GM23338 (cell line): ENCODE measurements at regions not wholly inside any gene's neighbourhood (a gene's known extent, or its start where the extent isn't known, plus 50 kb on each side); places are given as distances from the start of the nearest gene placed in this dataset.

Experiments
- ATAC-seq: fragments of 200-7000 bp; cut with Tn5 transposase; 3 replicates; pipeline ENCODE4 v1.9.1; 2020
- DNase-seq: peaks from one replicate; pipeline ENCODE4 v3.0.0-alpha.2; 2015; ENCODE audit warnings: low spot score
- H2AFZ ChIP-seq: fragments of 200-600 bp; sonication (generic); 2 replicates; pipeline ENCODE4 v1.8.0; 2016; ENCODE audit warnings: antibody characterized with exemption, mild to moderate bottlenecking, moderate library complexity
- H3F3A ChIP-seq: fragments of 200-600 bp; sonication (generic); replicated peaks from 2 replicates; pipeline ENCODE4 v1.8.0; 2017; ENCODE audit warnings: antibody characterized with exemption, mixed run types, low read depth
- H3K27ac ChIP-seq: fragments of 200-600 bp; sonication (generic); 2 replicates; pipeline ENCODE4 v1.6.1; 2016; ENCODE audit warnings: low read depth
- H3K27me3 ChIP-seq: fragments of 200-600 bp; sonication (generic); 2 replicates; pipeline ENCODE4 v1.8.0; 2016; ENCODE audit warnings: mild to moderate bottlenecking, mixed run types, moderate library complexity; ENCODE audit not compliant: insufficient read depth
- H3K36me3 ChIP-seq: fragments of 200-600 bp; sonication (generic); 2 replicates; pipeline ENCODE4 v1.8.0; 2016; ENCODE audit warnings: mild to moderate bottlenecking; ENCODE audit not compliant: insufficient read depth
- H3K4me1 ChIP-seq: fragments of 200-600 bp; sonication (generic); 2 replicates; pipeline ENCODE4 v1.8.0; 2016; ENCODE audit warnings: mild to moderate bottlenecking, moderate library complexity; ENCODE audit not compliant: insufficient read depth
- H3K4me2 ChIP-seq: fragments of 200-600 bp; sonication (generic); 2 replicates; pipeline ENCODE4 v1.7.1; 2017; ENCODE audit warnings: mixed run types
- H3K4me3 ChIP-seq: fragments of 200-600 bp; sonication (generic); 2 replicates; pipeline ENCODE4 v1.6.1; 2016; ENCODE audit warnings: mixed run types
- H3K79me2 ChIP-seq: fragments of 200-600 bp; sonication (generic); replicated peaks from 2 replicates; pipeline ENCODE4 v1.8.0; 2017; ENCODE audit warnings: mild to moderate bottlenecking; ENCODE audit not compliant: insufficient read depth
- H3K9me2 ChIP-seq: fragments of 200-600 bp; sonication (generic); 2 replicates; pipeline ENCODE4 v1.8.0; 2017; ENCODE audit not compliant: insufficient read depth
- H4K20me1 ChIP-seq: fragments of 200-600 bp; sonication (generic); replicated peaks from 2 replicates; pipeline ENCODE4 v1.8.0; 2017; ENCODE audit warnings: mild to moderate bottlenecking; ENCODE audit not compliant: insufficient read depth
- H3K27ac Mint-ChIP-seq: 2 replicates; pipeline ENCODE4 v1.8.0; 2020; ENCODE audit warnings: inconsistent platforms, mild to moderate bottlenecking, moderate library complexity, mixed read lengths
- H3K27me3 Mint-ChIP-seq: 3 replicates; pipeline ENCODE4 v1.8.0; 2022; ENCODE audit warnings: low read depth, mild to moderate bottlenecking, moderate library complexity, mixed read lengths, inconsistent platforms; ENCODE audit not compliant: insufficient read depth, poor library complexity
- H3K36me3 Mint-ChIP-seq: 3 replicates; pipeline ENCODE4 v1.8.0; 2021; ENCODE audit warnings: low read depth, mild to moderate bottlenecking, inconsistent platforms, moderate library complexity, mixed read lengths
- H3K4me1 Mint-ChIP-seq: 3 replicates; pipeline ENCODE4 v1.8.0; 2020; ENCODE audit warnings: mild to moderate bottlenecking, inconsistent platforms, mixed read lengths
- H3K4me3 Mint-ChIP-seq: 3 replicates; pipeline ENCODE4 v1.8.0; 2021; ENCODE audit warnings: moderate library complexity, mild to moderate bottlenecking, inconsistent platforms, mixed read lengths
- H3K9me3 Mint-ChIP-seq: 3 replicates; pipeline ENCODE4 v1.8.0; 2020; ENCODE audit warnings: moderate library complexity, mild to moderate bottlenecking, inconsistent platforms, mixed read lengths
- CREB1 ChIP-seq: fragments of 250-450 bp; sonication (Bioruptor Pico); IDR thresholded peaks from 2 replicates; pipeline ENCODE4 v1.5.0; 2020; ENCODE audit warnings: low read depth, mild to moderate bottlenecking, moderate library complexity
- EZH2phosphoT487 ChIP-seq: fragments of 200-600 bp; sonication (generic); IDR thresholded peaks from one replicate; pipeline ENCODE4 v1.8.1; 2018; ENCODE audit warnings: antibody characterized with exemption; ENCODE audit not compliant: unreplicated experiment
- JUNB ChIP-seq: IDR thresholded peaks from one replicate; pipeline ENCODE4 v1.6.1; 2016; ENCODE audit warnings: antibody characterized with exemption; ENCODE audit not compliant: unreplicated experiment
- NANOG ChIP-seq: IDR thresholded peaks from 2 replicates; pipeline ENCODE4 v1.6.1; 2016; ENCODE audit warnings: antibody characterized with exemption, borderline replicate concordance
- ZNF114 ChIP-seq: fragments of 250-450 bp; sonication (Bioruptor Pico); IDR thresholded peaks from 2 replicates; pipeline ENCODE4 v1.5.0; 2020; ENCODE audit warnings: mild to moderate bottlenecking, moderate library complexity
- TF ChIP-seq, protein P1 (sequence below): IDR thresholded peaks from one replicate; pipeline ENCODE4 v1.6.1; 2018; ENCODE audit warnings: antibody characterized with exemption; ENCODE audit not compliant: unreplicated experiment
- TF ChIP-seq, protein P2 (sequence below): IDR thresholded peaks from 2 replicates; pipeline ENCODE4 v1.6.1; 2016; ENCODE audit warnings: antibody characterized with exemption

DNA sequence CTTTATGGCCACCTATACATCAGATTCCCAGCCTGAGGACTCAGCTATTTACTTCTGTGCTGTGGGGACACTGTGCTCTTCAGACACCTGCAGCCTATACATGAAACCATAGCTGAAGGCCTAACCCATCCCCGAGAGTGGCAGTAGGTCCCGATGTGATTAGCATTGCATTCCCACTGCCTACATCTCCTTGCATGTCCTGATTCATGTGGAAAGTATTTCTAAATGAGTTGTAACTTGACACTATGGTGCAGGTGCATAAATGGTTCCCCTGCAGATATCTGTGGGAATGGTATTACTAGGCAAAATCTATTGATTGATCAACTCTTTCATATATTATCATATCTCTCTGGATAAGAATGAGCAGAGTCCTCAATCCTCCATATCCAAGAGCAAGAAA is 433.5 kb downstream of the DAD1 start:
- TF ChIP-seq NANOG (no peak), CREB1 (CRISPR knock-in tag) (no peak), ZNF114 (CRISPR knock-in tag) (no peak)
- TF ChIP-seq, protein P1, sequence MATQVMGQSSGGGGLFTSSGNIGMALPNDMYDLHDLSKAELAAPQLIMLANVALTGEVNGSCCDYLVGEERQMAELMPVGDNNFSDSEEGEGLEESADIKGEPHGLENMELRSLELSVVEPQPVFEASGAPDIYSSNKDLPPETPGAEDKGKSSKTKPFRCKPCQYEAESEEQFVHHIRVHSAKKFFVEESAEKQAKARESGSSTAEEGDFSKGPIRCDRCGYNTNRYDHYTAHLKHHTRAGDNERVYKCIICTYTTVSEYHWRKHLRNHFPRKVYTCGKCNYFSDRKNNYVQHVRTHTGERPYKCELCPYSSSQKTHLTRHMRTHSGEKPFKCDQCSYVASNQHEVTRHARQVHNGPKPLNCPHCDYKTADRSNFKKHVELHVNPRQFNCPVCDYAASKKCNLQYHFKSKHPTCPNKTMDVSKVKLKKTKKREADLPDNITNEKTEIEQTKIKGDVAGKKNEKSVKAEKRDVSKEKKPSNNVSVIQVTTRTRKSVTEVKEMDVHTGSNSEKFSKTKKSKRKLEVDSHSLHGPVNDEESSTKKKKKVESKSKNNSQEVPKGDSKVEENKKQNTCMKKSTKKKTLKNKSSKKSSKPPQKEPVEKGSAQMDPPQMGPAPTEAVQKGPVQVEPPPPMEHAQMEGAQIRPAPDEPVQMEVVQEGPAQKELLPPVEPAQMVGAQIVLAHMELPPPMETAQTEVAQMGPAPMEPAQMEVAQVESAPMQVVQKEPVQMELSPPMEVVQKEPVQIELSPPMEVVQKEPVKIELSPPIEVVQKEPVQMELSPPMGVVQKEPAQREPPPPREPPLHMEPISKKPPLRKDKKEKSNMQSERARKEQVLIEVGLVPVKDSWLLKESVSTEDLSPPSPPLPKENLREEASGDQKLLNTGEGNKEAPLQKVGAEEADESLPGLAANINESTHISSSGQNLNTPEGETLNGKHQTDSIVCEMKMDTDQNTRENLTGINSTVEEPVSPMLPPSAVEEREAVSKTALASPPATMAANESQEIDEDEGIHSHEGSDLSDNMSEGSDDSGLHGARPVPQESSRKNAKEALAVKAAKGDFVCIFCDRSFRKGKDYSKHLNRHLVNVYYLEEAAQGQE = no peak
- DNase-seq (no peak), ATAC-seq (no peak; the same call in 2 of the 3 replicates)
- Histone ChIP-seq H4K20me1 (no peaks in the 10 kb centered on the region), H3K9me2 (peaks cover 13% of the 10 kb centered on the region; the same call in 1 of the 2 replicates), H3K4me2 (no peak overlapping the region), H2AFZ (0 out of 2 replicates have a peak overlapping the region, but pooled peaks have one; percentile 38), H3K27ac (no peak overlapping the region), H3K4me3 (no peak overlapping the region), H3K79me2 (no peaks in the 10 kb centered on the region), H3K4me1 (peaks cover 6% of the 10 kb centered on the region; the same call in 1 of the 2 replicates), H3F3A (no peaks in the 10 kb centered on the region), H3K36me3 (no peaks in the 10 kb centered on the region), H3K27me3 (no peaks in the 10 kb centered on the region)
- no peaks in the 10 kb centered on the region for H3K27me3 Mint-ChIP-seq
- H3K9me3 Mint-ChIP-seq = peaks cover 28% of the 10 kb centered on the region
- H3K27ac Mint-ChIP-seq = peak overlapping the region; percentile 25; the same call in 1 of the 2 replicates
- H3K36me3 Mint-ChIP-seq = peaks cover 15% of the 10 kb centered on the region
- H3K4me1 Mint-ChIP-seq = peaks cover 9% of the 10 kb centered on the region; the same call in 2 of the 3 replicates
- H3K4me3 Mint-ChIP-seq = no peak overlapping the region

DNA sequence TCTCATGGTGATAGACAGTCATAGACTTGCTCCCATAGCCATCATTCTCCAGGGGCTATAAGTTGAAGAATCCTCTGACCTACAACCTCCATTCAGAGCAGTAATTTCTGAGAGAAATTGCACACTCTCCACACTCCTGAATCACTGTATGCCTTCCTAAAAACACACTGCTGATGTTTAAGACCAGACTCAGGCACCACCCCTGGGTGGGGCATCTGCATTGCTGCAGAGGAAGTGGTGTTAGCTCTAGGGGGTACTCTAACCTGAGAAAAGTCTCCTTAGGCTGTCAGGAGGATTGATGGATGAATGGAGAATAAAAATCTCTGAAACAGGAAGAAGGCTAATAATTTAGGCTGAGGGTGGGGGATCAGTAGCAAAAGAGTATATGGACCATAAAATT is 436.1 kb downstream of the DAD1 start:
- H3K4me3 Mint-ChIP-seq = no peak overlapping the region
- TF ChIP-seq JUNB = no peak
- H3K27me3 ChIP-seq = no peaks in the 10 kb centered on the region

DNA sequence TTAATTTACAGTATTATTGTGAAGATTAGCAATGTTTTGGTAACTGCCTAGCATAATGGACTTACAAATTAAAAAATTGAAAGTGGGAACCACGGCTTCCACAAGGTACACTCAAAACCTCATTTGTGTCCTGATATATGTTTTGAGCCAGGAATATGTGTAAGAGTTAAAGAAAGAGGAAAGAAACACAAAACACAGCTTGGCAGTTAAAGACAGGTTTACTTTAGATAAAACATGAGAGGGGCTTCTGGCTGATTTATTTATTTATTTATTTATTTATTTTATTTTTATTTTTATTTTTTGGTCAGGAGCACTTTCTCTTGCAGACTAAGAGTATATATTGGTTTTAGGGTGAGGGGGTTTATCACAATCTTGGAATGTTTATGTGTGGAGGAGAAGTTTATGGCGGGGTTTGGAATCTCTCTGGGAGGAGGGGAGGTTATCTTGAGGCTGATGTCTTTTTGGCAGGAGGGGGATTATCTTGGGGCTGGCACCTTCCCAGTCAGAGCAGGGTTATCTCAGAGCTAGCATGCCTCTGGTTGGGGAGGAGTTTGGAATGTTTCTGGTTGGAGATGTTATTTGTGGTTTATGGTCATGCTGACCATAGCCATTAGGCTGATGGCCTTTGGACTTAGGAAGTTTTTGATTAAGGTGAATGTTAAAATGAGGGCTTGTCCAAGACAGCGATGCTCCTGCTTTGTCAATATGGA is 436.7 kb downstream of the DAD1 start:
- DNase-seq = no peak
- no peak for ATAC-seq
- no peak overlapping the region for H3K4me2 ChIP-seq
- H3K27me3 ChIP-seq = no peaks in the 10 kb centered on the region
- H3F3A ChIP-seq = no peaks in the 10 kb centered on the region
- H2AFZ ChIP-seq = no peak overlapping the region
- H3K4me1 Mint-ChIP-seq = peaks cover 9% of the 10 kb centered on the region; the same call in 2 of the 3 replicates
- H3K9me3 Mint-ChIP-seq = peaks cover 36% of the 10 kb centered on the region
- peaks cover 10% of the 10 kb centered on the region; the same call in 1 of the 2 replicates for H3K9me2 ChIP-seq
- no peaks in the 10 kb centered on the region for H3K79me2 ChIP-seq
- H3K36me3 ChIP-seq = no peaks in the 10 kb centered on the region
- no peaks in the 10 kb centered on the region for H4K20me1 ChIP-seq
- H3K27ac Mint-ChIP-seq = no peak overlapping the region
- no peak overlapping the region for H3K4me3 ChIP-seq
- peaks cover 6% of the 10 kb centered on the region; the same call in 1 of the 2 replicates for H3K4me1 ChIP-seq
- H3K27me3 Mint-ChIP-seq = peaks cover 1% of the 10 kb centered on the region
- no peak overlapping the region for H3K27ac ChIP-seq
- peaks cover 20% of the 10 kb centered on the region for H3K36me3 Mint-ChIP-seq
- no peak overlapping the region for H3K4me3 Mint-ChIP-seq
- no peak for TF ChIP-seq EZH2phosphoT487
- TF ChIP-seq ZNF114 (CRISPR knock-in tag) = no peak
- TF ChIP-seq, protein P2, sequence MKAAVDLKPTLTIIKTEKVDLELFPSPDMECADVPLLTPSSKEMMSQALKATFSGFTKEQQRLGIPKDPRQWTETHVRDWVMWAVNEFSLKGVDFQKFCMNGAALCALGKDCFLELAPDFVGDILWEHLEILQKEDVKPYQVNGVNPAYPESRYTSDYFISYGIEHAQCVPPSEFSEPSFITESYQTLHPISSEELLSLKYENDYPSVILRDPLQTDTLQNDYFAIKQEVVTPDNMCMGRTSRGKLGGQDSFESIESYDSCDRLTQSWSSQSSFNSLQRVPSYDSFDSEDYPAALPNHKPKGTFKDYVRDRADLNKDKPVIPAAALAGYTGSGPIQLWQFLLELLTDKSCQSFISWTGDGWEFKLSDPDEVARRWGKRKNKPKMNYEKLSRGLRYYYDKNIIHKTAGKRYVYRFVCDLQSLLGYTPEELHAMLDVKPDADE = no peak
- TF ChIP-seq, protein P1 = no peak

More for the DNA sequence above, 436.1 kb downstream of the DAD1 start:
- no peak overlapping the region for H3K4me3 ChIP-seq
- H3K36me3 Mint-ChIP-seq = peaks cover 20% of the 10 kb centered on the region
- H4K20me1 ChIP-seq = no peaks in the 10 kb centered on the region
- peaks cover 6% of the 10 kb centered on the region; the same call in 1 of the 2 replicates for H3K4me1 ChIP-seq
- DNase-seq (no peak), ATAC-seq (no peak)
- no peak overlapping the region for H2AFZ ChIP-seq
- no peaks in the 10 kb centered on the region for H3K79me2 ChIP-seq
- peaks cover 10% of the 10 kb centered on the region; the same call in 1 of the 2 replicates for H3K9me2 ChIP-seq
- H3K27ac Mint-ChIP-seq = no peak overlapping the region
- H3K27ac ChIP-seq = no peak overlapping the region
- no peaks in the 10 kb centered on the region for H3K36me3 ChIP-seq
- H3K9me3 Mint-ChIP-seq = peaks cover 36% of the 10 kb centered on the region
- peaks cover 1% of the 10 kb centered on the region for H3K27me3 Mint-ChIP-seq
- H3K4me1 Mint-ChIP-seq = peaks cover 9% of the 10 kb centered on the region; the same call in 2 of the 3 replicates
- H3F3A ChIP-seq = no peaks in the 10 kb centered on the region
- H3K4me2 ChIP-seq = no peak overlapping the region
